ENCODE measurements at regions not wholly inside any gene's neighbourhood (a gene's known extent, or its start where the extent isn't known, plus 50 kb on each side); places are given as distances from the start of the nearest gene placed in this dataset.

GRCh38 chr1:173377266-173377665 is 99.9 kb upstream of the PRDX6 start (continued):
- TF ChIP-seq, protein P1, sequence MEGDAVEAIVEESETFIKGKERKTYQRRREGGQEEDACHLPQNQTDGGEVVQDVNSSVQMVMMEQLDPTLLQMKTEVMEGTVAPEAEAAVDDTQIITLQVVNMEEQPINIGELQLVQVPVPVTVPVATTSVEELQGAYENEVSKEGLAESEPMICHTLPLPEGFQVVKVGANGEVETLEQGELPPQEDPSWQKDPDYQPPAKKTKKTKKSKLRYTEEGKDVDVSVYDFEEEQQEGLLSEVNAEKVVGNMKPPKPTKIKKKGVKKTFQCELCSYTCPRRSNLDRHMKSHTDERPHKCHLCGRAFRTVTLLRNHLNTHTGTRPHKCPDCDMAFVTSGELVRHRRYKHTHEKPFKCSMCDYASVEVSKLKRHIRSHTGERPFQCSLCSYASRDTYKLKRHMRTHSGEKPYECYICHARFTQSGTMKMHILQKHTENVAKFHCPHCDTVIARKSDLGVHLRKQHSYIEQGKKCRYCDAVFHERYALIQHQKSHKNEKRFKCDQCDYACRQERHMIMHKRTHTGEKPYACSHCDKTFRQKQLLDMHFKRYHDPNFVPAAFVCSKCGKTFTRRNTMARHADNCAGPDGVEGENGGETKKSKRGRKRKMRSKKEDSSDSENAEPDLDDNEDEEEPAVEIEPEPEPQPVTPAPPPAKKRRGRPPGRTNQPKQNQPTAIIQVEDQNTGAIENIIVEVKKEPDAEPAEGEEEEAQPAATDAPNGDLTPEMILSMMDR (IDR thresholded peaks at IDR 0.05; ENCODE audit: control extremely low read depth in 1 of 3, insufficient read depth in 1 of 3, low read depth in 1 of 3, low read length in 3 of 3) = no peak
- no peak for TF ChIP-seq SP1 (IDR thresholded peaks at IDR 0.05; ENCODE audit: low read depth, low read length)
- TF ChIP-seq POU5F1 (IDR thresholded peaks at IDR 0.05; ENCODE audit: low read depth, low read length) = no peak
- no peak for TF ChIP-seq SAP30 (IDR thresholded peaks at IDR 0.05; ENCODE audit: insufficient read depth, insufficient replicate concordance, low read length)
- no peak for TF ChIP-seq CEBPB (IDR thresholded peaks at IDR 0.05; ENCODE audit: low read depth, low read length)
- no peak for TF ChIP-seq YY1 (IDR thresholded peaks at IDR 0.05; ENCODE audit: low read depth, low read length)

Data from H1 (cell line).